NCI-H146 treated with DMSO at 0.1 percent for 48 hours (cell line): ENCODE measurements at regions not wholly inside any gene's neighbourhood (a gene's known extent, or its start where the extent isn't known, plus 50 kb on each side); places are given as distances from the start of the nearest gene placed in this dataset.
"Not testable (repeated sequence)": the region's sequence is repeated elsewhere in the genome, so short reads cannot be mapped to it uniquely, and the experiment has no call there.

ENCODE experiments used
- DNase-seq: peaks from one replicate; lab custom pipeline; 2025; ENCODE audit not compliant: unreplicated experiment; lab: John Stamatoyannopoulos, UW

GRCh38 chr1:119251751-119252150 lies 111.3 kb upstream of the WARS2 start:
- no peak for DNase-seq

GRCh38 chr1:119253366-119253765 lies 112.9 kb upstream of the WARS2 start:
- no peak for DNase-seq

GRCh38 chr1:119254067-119254720 lies 113.7 kb upstream of the WARS2 start:
- DNase-seq, result no peak

- not testable (repeated sequence) for DNase-seq
These were observed 112.5 kb upstream of the HAO2 start for GRCh38 chr1:119256089-119256488.

- DNase-seq, result no peak
These were observed 108.1 kb upstream of the HAO2 start for GRCh38 chr1:119260506-119260905.

- no peak for DNase-seq
These were observed 102.2 kb upstream of the HAO2 start for GRCh38 chr1:119266386-119266785.

GRCh38 chr1:119266858-119267257 lies 101.7 kb upstream of the HAO2 start:
- DNase-seq, result no peak

- DNase-seq, result not testable (repeated sequence)
These were observed 101.3 kb upstream of the HAO2 start for GRCh38 chr1:119267288-119267687.

- no peak for DNase-seq
These were observed 99.7 kb upstream of the HAO2 start for GRCh38 chr1:119268879-119269278.

GRCh38 chr1:119275145-119276134 lies 93.1 kb upstream of the HAO2 start:
- DNase-seq, result peak; percentile 10

- DNase-seq, result peak; percentile 69
These were observed 92.0 kb upstream of the HAO2 start for GRCh38 chr1:119276558-119276957.

- no peak for DNase-seq
These were observed 88.9 kb upstream of the HAO2 start for GRCh38 chr1:119279456-119280381.

GRCh38 chr1:119285482-119285881 lies 83.1 kb upstream of the HAO2 start:
- no peak for DNase-seq

- peak; percentile 4 for DNase-seq
These were observed 81.9 kb upstream of the HAO2 start for GRCh38 chr1:119286587-119287181.

- DNase-seq, result no peak
These were observed 79.8 kb upstream of the HAO2 start for GRCh38 chr1:119288751-119289150.

- no peak for DNase-seq
These were observed 78.3 kb upstream of the HAO2 start for GRCh38 chr1:119290297-119290696.

GRCh38 chr1:119291611-119292206 lies 76.9 kb upstream of the HAO2 start:
- no peak for DNase-seq

GRCh38 chr1:119293797-119294196 lies 74.8 kb upstream of the HAO2 start:
- no peak for DNase-seq

- no peak for DNase-seq
These were observed 74.4 kb upstream of the HAO2 start for GRCh38 chr1:119294199-119294598.

- no peak for DNase-seq
These were observed 73.9 kb upstream of the HAO2 start for GRCh38 chr1:119294722-119295121.
